ENCODE measurements at regions not wholly inside any gene's neighbourhood (a gene's known extent, or its start where the extent isn't known, plus 50 kb on each side); places are given as distances from the start of the nearest gene placed in this dataset.

DNA sequence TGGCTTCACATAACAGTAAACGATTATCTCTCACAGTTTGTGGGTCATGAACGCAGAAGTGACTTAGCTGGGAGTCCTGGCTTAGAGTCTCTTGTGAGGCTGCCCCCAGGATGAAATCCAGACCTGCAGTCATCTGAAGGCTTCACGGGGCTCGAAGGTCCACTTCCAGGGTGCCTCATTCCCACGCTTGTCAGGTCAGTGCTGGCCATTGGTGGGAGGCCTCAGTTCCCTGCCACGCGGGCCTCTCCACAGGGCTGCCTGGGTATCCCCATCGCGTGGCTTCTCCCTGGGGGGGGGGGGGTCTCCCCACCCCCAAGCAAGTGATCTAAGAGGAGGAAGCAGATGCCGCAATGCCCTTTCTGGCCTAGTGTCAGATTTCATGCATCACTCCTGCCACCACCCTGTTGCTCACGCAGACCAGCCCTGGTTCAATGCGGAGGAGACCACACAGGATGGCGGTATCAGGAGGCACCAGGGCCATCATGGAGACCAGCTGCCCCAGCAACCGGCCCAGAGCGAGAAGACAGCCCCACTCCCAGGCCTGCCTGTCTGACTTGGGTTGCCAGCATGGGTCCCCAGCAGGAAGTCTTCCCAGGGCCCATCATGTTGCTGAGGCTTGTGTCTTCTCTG lies 77.3 kb upstream of the CDH5 start:
- no peak for DNase-seq

GRCh38 chr16:66287926-66288325 lies 78.6 kb upstream of the CDH5 start:
- no peak for DNase-seq

DNA sequence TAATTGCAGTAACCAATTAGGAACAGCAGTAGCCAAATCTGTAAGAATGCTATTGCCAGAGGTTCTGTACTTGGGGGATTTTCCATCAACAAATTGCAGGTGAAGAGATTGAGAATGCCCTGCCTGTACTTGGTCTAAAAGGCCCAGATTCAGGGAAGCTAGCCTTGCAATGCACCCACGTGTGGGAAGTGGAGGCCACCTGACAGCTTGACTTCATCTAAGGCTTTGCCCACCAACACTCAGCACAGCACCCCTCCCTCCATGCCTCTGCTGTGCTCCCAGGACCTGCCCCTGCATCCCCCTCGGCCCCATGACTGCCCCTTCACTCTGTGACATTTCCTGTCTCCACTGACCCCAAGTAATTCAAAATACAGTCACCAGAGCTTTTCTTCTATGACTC lies 79.1 kb upstream of the CDH5 start:
- no peak for DNase-seq

- no peak for DNase-seq
These were observed 80.0 kb upstream of the CDH5 start for GRCh38 chr16:66286527-66286926.

GRCh38 chr16:66278604-66279262 lies 87.8 kb upstream of the CDH5 start:
- DNase-seq, result no peak

DNA sequence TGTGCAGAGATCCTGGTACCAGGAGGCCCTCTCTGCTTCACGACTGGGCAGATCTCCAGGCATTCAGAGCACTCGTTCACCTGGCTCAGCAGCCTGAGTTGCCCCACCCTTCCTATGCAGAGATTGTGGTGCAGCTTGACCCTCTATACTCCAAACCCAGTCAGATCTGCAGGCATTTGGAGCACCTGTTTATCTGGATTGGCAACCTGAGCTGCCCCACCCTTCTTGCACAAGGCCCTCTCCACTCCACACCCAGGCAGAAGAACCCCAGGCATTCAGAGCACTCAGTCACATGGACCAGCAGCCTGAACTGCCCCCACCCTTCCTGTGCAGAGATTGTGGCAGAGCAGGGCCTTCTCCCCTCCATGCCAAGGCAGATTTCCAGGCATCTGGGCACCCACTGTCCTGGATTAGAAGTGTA lies 88.4 kb upstream of the CDH5 start:
- no peak for DNase-seq

DNA sequence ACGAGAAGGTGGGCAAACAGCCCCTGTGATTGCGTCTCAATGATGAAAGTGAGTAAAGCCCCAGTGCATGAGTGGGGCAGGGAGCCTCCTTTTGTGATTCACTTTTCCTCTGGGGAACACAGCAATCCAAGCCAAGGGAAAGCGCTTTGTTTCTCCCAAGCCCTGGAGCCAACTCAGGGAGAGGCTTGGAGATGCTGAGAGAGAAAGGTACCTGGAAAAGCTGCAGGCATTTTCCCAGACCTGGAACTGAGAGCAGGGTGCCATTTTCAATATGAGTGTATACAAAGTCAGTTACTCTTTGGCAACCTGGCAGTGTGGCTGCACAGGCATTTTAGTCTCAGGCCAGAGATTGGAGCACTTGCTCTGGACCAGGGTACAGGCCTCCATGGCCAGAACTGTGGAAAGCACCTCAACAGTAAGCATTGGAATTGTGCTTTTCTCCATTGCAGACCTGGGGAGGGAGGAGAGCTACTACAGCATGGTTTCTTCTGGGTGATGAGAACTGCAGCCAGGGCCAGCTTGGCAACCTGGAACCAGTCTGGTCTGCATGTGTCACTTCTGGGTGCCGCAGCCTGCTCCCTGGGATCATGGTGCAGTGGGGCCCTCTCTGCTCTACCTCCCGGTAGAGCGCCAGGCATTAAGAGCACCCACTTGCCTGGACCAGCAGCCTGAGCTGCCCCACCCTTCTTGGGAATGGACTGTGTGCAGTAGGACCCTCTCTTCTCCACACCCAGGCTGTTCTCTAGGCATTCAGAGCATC lies 89.0 kb upstream of the CDH5 start:
- DNase-seq, result no peak

GRCh38 chr16:66275775-66276428 lies 90.6 kb upstream of the CDH5 start:
- no peak for DNase-seq

GRCh38 chr16:66274335-66275110 lies 92.0 kb upstream of the CDH5 start:
- DNase-seq, result no peak

DNA sequence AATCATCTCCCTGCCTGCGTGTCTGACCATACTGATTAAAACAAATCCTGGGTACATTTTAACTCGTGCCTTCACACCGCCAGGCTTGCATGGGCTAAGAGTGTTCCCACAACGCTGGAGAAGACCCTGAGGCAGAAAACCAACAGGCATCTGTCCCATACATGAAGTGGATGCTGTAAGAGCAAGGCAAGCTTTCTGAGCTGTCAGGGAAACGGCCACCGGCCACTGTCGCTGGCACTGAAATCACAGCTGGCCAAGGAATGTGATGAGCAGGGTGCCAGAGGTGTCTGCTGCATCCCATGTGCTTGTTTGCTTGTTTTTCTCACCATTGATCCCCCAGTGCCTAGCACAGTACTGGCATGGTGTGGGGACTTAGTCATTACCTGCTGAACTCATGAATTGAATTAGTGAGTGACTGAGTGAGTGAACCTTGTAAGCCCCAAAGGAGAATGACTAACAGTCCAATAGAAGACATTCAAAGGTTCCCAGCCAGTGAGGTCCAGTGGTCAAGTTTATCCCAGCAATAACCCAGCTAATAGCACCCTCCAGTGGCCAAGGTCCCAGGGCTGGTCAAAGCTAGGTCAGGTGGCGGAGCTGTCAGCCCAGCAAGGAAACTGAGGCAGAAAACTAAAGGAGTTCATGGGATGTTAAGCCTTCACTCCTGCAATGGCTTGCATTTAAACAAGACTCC lies 92.7 kb upstream of the CDH5 start:
- DNase-seq, result no peak

GRCh38 chr16:66273053-66273452 lies 93.4 kb upstream of the CDH5 start:
- no peak for DNase-seq

GRCh38 chr16:66272461-66272860 lies 94.0 kb upstream of the CDH5 start:
- DNase-seq, result no peak

DNA sequence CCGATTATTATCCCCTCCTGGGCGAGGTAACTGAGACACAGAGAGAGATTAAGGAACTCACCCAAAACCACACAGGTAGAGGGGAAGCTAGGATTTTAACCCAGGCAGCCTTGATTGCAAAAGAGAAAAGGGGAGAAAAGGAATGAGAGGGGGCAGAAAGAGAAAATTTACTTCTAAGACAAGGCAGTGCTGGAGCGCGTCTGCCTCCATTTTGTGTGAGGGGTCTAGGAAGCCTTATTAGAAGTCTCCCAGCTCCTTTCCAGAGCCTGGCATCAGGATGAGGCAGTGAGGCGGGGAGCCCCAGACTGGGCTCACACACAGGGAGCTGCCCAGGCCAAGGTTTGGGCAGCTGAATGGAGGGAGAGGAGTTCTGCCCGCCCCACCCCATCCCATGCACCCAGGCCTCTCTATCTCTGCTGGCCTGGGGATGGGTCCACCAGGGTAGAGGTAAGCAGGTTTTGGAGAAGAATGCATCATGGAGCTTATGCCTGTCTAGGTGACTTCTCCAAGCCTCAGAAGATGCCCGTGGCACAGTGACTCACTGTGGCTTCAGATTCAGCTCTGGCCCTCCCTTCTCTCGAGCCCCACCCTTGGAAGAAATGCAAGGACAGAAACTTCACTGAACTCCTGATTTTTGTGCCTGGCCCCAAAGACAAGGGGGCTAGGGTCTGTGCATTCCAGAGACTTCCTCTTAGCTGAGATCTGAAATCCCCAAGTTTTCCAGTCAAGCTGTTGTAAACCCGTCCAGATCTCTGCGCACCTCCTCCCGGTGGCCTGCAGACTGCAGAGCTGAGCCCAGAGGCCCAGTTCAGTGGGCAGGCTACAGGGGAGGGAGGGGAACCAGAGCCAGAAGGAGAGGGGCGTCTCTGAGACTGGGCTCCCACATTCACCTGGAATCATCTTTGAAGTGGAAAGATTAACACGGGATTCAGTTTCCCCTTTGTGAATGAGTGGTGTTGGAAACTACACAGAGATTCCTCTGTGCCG lies 95.1 kb upstream of the CDH5 start:
- no peak for DNase-seq

GRCh38 chr16:66270333-66270927 lies 96.1 kb upstream of the CDH5 start:
- peak; percentile 89 for DNase-seq

DNA sequence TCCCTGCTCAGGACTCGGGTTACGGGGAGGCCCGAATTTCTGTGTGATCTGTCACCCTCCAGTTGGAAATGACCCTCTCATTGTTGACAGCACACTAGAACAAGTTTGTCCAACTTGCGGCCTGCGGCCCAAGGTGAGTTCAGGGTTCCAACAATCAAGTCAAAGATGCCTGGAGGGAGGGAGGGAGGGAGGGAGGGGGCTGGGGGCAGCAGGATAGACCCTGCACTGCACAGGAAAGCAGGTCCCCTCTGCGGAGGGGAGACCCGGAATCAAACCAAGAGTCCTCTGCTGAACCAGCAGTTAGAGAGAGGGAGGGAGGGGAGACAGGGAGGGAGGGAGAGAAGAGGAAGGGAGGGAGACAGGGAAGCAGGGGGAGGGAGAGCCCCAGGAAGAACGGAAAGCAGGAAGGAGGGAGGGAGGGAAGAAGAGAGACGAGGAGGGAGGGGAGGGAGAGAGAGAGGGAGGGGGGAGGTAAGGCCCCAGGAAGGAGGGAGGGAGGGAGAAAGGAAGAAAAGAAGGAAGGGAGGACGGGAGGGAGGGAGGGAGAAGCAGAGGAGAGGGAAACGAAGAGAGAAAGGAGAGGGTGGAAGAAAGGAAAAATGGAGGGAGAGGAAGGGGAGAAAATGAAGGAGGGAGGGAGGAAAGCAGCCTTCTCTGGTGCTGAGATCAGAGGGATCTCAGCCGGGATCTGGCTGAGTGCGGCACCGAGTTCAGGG lies 96.7 kb upstream of the CDH5 start:
- DNase-seq, result no peak

- no peak for DNase-seq
These were observed 99.0 kb upstream of the CDH5 start for GRCh38 chr16:66267292-66268014.

- DNase-seq, result peak; percentile 93
These were observed 99.8 kb upstream of the CDH5 start for GRCh38 chr16:66266436-66267291.

- no peak for DNase-seq
These were observed 100.8 kb upstream of the CDH5 start for GRCh38 chr16:66265556-66266141.
